ENCODE measurements at regions not wholly inside any gene's neighbourhood (a gene's known extent, or its start where the extent isn't known, plus 50 kb on each side); places are given as distances from the start of the nearest gene placed in this dataset.
A peak's percentile ranks its signal among the peaks of the same experiment; 100 is the strongest.

DNA sequence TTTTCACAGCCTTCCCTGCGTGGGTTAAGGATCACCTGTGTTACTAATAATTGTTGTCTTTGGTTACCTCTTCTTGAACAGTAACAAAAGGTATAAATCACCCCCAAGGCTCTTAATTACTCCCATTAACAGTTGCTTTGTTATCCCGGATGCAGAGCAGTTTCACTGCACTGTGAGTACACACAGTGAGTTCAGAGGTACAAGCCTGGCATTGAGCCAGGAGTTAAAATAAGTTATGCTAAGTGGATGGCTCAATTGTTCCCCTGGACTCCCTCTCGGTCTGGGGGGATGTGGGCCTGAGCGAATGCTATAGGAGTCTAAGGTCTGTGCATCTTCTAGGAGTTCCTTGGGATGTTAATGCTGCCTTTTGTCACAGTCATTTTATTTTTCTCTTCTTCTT lies 258.3 kb downstream of the ATG4C start:
- no peak for DNase-seq (ENCODE audit: low read depth)

DNA sequence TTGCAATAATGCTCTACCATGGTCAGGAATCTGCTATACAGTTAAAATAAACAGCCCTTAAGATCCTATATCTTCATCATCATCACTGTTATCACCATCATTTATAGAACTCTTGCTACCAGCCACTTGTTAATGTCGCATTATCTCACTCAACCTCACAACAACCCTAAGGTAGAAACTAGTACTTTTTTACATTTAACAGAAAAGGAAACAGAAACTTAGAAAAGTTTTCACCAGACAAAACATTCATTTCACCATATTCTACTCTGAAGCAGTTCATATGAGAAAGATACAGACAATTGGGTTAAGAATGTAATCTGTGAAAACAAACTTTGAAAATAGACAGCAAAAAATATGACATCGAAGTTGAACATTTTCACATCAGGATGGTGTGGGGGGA lies 262.6 kb downstream of the ATG4C start:
- DNase-seq (ENCODE audit: low read depth), result no peak

DNA sequence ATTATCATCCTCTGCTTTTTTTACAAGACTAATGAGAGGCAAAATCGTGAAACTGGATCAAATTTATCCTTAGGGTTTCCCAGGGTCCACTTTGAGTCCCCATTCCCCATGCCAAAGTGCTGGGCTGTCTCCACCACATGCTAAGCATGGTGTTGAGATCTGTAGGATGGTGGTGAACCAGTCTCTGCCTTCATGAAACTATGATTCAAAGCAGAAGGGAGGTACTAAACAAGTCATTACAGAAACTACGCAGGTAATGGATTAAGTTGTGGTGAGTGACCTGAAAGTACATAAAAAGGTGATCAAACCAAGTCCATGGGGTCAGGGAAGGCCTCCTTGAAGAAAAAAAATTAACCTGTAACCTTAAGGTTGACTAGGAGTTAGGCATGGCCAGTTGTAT lies 265.2 kb downstream of the ATG4C start:
- no peak for DNase-seq (ENCODE audit: low read depth)

DNA sequence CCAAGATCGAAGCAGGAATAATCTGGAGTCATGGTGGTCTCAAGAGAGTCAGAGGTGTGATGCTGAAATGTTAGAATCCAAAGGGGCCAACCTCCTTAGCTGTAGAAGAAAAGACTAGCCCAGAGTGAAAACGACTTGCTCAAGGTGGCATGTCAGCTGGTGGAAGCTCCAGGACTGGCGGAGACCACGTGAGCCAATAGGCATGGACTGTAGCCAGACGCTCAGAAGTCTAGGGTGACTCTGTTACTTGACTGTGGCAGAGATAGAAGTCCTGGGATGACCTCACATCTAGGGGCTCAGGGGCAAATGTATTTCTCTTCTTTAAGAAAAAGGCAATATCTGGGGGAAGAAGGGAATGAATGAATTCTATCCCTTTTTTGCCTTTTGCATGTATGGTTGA lies 267.4 kb downstream of the ATG4C start:
- DNase-seq (ENCODE audit: low read depth), result no peak

DNA sequence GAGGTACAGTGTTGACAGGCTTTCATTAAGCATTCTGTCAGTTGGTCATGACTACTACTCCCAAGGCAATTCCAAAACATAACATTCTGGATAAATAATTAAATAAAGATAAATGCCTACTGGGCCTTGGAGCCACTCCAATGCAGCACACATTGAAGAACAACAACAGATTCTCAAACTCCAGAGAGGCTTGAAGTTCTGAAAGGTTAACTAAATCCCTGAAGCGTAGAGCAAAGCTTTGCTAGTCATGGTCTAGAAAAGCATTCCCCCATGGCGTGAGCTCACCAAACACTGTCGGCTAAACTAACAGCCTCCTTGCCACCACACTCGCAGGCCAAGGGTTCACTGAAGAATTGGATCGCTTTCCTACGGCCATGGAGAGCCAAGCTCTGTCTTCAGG lies 268.0 kb downstream of the ATG4C start:
- DNase-seq (ENCODE audit: low read depth), result no peak

DNA sequence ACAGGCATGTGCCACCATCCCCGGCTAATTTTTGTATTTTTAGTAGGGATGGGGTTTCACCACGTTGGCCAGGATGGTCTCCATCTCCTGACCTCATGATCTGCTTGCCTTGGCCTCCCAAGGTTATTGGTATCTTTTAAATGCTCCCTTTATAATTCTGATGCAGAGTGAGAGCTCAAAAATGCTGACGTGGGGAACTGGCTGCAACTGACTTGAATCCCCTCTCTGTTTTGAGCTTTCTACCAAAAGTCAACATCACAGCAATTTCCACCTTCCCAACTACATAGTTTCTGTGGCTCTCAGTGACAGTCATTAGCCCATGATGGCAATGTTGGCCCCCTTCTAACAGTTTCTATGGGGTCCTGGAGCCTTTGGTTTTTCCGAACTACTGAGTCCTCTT lies 268.2 kb upstream of the FOXD3 start:
- DNase-seq (ENCODE audit: low read depth), result no peak

DNA sequence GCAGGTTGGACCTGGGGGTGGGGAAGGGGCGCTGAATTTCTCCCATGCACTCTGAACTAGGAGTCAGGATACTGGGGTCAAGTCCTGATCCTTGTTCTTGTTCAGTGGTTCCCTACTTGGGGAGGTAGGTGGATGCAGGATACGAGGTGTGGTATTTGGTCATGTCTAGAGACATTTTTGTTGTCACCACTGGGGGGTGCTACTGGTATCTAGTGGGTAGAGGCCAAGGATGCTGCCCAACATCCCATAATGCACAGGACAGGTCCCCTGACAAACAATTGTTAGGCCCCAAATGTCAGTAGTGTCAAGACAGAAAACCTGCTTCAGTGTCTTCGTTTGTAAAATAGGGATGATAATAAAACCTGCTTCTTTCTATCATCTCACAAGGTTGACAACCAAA lies 259.0 kb upstream of the FOXD3 start:
- DNase-seq (ENCODE audit: low read depth), result no peak

DNA sequence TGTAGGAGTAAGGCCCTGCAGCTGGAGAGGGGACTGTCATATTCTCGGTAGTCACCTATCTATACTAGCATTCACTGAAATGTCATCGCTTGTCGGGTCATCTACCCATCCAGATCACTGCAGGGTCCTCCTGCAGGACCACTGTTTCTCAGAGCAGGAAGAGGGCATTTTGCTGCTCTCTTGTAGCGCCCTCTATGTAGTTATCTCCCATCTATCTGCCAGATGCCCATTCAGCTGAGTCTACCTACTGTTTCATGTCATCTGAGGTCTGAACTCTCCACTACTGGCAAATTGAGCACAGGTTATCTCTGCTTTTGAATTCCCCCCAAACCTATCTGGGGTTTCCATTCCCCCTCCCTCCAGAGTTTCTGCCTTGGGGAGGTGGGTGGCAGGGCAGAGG lies 258.2 kb upstream of the FOXD3 start:
- DNase-seq (ENCODE audit: low read depth), result no peak

DNA sequence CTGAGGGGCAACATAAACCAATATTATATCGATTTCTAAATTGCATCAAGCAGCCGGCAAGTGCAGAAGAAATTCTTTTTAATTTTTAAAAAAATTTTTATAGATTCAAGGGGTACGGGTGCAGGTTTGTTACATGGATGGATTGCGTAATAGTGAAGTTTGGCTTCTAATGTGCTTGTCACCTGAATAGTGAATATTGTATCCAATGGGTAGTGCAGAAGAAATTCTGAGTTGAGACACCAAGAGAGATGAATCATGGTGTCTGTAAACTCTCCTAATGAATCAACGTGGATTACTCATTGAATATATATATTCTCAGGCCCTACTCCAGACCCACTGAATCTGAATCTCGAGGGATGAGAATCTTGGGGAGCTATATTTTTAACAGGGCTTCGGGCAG lies 253.7 kb upstream of the FOXD3 start:
- DNase-seq (ENCODE audit: low read depth), result no peak

DNA sequence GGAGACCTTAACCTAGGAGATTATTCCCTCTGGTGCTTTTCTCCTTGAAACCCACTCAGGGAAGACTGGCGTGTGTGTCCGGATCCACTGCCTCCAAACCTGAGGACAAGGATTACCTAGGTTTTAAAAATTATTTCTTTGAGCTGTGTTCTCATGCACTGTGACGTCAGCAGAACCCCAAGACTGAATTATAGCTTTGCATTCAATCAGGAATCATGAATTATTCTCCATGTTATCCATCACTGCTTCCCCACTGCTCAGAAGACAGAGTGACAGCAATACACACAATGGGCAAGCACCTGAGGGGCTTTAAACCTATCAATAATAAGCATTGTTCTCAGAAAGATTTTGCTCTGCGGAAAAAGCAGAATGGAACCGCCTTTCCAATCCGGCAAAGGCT lies 253.2 kb upstream of the FOXD3 start:
- no peak for DNase-seq (ENCODE audit: low read depth)

DNA sequence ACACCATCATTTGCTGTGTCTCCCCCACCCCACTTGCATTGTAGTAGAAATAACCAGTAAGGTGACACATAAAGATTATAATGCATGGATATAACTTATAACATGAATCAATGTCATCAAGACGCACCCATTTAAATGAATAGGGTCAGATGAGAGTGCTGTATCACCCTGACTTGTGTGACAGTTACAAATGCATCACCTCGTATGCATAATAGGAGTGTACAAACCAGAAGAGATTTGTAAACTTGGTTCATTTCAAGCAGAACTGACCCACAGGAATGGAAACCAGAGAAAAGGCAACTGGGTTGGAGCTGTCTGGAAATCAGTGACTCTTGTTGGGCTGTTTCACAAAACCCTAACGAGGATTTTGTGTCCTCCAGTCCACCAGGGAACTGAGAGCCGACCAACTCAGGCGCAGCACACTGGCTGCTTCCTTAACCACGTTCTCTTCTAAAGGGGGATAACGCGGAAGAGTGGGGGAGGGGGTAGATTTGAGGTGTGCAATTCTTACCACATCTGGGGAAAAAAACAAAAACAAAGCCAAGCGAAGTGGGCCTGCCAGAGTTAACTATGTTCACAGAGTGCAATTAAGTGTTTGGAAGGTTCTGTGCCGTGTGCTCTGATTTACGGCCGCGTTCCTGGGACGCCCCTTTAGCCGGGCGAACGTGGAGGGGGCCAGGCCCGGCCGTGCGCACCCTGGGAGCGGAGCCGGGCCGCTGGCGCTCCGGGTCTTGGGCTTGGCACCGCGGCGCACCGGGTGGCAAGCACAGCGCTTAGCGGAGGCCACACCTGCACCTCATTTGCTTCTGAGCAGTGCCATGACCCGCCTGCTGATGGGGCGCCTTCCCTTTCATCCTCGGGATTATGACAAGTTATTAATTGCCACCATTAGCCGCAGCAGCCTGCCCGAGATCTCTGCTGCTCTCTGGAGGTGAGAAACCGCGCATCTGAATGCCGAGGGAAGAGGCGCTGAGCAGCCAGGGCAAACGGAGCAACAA lies 248.8 kb upstream of the FOXD3 start:
- DNase-seq (ENCODE audit: low read depth), result no peak

DNA sequence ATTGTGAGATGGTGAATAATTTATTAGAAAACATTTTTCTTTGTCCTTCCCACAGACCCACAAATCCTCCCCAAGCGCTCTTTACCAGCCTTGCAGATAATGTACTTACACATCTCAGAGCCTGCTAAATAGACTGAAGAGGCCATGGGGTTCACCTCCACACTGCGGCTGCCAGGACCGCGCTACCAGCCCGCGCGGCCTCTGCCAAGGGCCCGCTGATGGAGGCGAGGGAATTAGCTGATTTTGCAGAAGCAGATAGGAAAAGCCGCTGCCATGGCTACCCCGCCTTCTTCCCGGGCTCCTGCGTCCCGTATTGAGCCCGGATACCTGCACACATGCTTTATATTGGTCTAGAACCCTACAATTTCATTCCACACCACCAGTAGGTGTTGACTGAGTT lies 248.0 kb upstream of the FOXD3 start:
- no peak for DNase-seq (ENCODE audit: low read depth)

DNA sequence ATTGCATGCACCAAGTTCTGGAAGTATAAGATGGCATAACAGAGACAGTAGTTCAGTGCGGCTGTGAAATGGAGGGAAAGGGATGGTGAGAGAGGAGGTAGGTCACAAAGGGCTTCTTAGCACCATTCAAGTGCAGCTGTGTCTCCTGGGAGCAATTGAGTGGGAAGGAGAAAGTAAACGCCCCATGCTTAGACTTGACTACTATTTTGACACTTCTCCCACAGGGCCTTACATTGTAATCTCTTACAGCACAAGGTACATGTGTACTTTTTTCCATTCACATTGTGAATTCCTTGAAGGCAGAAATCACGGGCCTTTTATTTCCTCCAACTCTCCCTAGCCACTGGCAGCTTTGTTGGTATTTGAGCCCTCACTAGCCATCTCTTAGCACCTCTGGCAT lies 239.6 kb upstream of the FOXD3 start:
- no peak for DNase-seq (ENCODE audit: low read depth)

DNA sequence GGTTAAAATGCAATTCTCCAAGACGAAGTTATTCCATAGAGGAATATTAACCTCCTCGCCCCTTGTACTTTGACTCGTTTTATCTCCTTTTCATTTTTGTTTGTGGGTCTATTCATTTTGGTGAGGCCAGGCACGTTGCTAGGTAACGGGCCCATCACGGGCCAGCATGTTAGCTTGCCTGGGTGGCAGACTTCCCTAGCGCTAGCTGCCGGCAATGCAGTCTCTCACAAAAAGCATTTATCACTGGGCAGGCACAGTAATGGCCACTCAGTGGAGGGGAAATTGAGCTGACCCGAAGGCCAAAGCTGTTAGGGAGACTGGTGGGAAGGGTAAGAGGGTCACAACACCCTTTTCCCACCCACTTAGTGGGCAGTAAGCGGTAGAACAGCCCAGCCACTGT lies 234.4 kb upstream of the FOXD3 start:
- no peak for DNase-seq (ENCODE audit: low read depth)

DNA sequence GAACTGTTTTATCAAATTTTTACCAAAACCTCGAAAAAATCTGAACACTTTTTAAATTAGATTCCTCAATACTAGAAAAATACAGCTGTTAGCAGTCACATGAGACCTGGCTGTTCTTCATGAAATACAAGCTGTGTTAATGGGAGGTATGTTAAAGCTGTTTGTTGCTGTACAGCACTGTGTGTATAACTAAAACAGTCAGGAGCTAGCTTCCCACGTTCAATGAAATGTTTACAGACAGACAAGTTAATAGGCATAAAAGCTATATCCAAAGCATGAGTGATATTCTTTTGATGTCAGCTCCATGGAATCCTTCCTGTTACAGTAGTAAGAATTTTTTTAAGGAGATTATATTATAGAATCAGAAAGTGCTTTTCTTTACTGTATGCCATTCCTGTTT lies 223.2 kb upstream of the FOXD3 start:
- no peak for DNase-seq (ENCODE audit: low read depth)

DNA sequence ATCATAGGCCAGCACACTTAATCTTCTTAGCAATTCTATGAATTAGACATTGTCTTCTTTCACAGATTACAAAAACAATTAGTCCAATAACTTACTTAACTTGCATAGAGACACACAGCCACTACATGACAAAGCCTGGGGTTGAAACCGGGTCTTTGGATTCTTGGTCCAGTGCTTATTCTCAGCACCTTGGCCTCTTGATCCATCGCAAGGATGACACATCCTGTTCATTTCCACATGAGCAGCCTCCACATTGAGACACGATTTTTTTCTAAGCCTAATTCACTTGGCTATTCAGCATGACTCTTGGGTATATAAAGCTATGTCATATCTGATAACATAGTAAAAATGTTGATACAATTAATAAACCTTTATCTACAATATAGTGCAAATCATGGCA lies 221.0 kb upstream of the FOXD3 start:
- no peak for DNase-seq (ENCODE audit: low read depth)

DNA sequence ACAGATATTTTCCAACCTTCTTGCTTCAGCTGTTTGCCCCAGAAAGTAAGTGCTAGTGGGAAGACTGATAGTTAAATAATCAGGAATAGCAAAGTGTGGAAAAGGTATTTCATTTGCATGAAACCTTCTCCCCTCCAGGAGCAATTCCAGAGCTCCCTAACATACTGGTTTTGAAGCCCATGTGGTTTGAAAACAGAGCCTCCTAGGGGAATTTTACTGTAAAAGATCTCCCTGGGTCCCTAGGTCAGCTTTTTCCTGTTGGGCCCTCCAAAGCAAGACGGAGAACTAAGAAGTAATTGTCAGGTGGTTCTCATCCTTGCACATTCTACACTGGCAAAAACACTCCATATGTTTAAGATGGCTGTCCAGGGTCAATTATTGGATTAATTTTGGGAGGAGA lies 218.7 kb upstream of the FOXD3 start:
- no peak for DNase-seq (ENCODE audit: low read depth)

DNA sequence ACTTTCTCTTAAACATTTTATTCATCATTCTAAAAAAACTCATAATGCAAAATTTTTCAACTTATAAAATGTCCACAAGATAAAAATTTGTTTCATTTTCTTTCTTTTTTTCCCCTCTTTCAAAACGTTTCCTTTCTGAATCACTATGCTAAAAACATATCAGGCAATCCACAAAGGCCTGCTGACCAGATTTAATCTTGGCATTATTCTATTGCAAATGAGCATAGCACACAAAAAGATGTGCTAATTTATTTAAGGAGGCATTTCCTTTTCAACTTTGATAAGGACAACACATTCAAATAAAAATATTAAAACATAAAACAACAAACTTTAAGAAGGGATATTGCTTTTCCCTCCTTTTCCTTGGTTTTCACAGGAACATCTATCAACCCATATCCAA lies 215.3 kb upstream of the FOXD3 start:
- no peak for DNase-seq (ENCODE audit: low read depth)

DNA sequence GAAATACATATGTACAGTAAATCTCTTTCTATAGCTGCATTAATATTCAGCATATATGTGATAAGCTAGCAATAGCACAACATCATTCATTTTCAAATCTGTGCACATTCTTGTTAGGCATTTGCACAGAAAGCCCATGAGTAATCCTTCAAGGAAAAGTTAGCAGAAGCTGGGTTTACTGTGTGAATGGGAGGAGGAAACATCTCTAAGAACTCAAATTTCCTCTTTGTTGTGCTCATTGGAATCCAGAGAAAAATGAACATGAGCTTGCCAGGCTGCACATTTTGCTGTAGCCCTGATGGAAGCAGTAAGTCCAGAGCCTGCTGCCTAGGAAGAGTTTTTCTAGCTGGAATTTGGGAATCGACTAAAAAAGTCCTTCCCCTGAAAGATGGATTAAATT lies 214.2 kb upstream of the FOXD3 start:
- no peak for DNase-seq (ENCODE audit: low read depth)

DNA sequence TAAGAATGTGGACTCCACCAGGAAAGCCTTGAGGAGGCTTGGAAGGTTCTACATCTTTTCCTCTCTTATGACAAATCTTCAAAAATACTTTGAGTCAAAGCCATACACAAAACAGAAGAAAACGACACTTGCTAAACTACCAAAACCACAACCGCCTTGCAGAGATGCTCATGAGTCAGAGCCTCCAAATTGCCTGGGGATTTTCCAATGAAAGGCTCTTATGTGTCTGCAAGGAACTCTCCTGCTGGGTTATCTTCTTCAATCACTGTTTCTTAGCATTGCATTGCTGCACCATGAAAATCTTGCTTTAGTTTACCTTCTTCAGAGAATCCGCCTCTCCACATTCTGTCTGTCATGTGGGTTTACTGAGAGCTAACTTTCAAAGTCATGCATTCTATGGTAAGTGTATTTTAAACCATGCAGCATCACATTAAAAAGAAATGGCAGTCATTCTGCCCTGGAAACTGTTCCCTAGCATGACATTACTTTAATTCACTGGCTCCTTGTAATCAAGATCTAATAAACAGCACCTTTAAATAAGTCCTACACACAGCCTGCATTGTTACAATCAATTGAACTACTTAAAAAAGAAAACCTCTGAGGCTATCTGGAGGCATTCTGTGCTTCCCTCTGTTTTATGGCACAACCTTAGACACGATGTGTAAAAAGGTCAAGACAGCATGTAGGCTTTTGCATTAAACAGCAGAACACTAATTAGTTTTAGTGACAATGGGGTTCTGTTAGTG lies 210.0 kb upstream of the FOXD3 start:
- DNase-seq (ENCODE audit: low read depth), result peak; percentile 71

DNA sequence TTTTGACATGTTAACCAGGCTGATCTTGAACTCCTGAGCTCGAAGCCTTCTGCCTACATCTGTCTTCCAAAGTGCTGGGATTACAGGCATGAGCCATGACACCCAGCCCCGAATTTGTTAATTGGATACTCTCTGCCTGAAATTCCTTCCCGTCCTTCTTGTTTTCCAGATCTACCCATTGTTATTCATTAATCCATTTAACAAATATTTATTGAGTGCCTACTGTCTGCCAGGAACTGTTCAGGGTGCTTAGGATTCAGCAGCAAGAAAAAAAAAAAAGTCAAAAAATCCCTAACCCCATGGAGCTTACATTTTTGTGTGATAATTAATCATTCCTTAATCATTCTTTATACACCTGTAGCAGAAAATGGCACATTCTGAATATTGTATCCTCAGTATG lies 206.8 kb upstream of the FOXD3 start:
- DNase-seq (ENCODE audit: low read depth), result no peak

DNA sequence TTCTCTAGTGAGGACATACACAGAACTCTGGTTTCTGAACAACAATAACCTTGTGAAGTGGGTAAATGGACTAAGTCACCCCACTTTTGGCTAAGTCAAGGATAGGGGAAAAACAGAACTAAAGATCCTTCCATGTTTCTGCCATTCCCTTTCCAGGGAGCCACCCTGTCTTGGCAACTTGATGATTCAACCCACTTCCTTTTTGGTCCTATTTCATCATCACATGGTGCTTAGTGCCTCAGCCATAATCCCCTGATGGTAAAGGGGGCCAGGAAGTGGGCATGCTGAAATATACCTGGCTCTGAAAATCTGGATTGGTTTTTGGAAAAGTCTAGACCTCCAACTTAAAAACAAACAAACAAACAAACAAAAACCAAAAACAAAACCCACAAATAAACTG lies 206.4 kb upstream of the FOXD3 start:
- no peak for DNase-seq (ENCODE audit: low read depth)

DNA sequence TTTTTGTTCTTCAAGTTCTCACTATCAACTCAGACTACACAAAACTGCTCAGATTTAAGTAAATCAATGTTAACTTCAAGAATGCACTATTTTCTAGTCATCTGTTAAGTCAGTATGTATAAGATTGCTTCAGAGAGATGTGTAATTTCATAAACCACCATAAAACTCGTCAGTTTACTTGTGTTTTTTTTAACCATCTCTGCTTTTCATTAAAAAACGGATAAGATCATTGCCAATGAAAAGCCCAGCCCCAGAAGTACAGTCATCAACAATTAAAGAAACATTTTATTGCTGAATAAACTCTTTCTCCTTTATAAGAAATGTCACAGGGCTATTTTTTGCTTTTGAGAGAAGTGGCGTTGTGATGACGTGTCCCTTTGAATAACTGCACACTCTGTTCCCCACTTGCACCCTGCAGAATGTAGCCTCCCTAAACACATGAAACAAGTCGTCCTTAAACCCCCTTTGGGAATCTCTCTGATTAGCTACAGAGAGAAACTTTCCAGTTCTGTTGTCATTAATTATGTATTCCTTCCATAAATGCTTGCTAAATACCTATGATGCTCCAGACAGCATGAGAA lies 202.7 kb upstream of the FOXD3 start:
- no peak for DNase-seq (ENCODE audit: low read depth)
